Trophoblast cell (in vitro differentiated cells and primary cell): ENCODE measurements at regions not wholly inside any gene's neighbourhood (a gene's known extent, or its start where the extent isn't known, plus 50 kb on each side); places are given as distances from the start of the nearest gene placed in this dataset.
"Not testable (repeated sequence)": the region's sequence is repeated elsewhere in the genome, so short reads cannot be mapped to it uniquely, and the experiment has no call there.

Experiments
- DNase-seq, 2 donors: peaks; one replicate each; pipeline ENCODE4 v3.0.0-alpha.2; 2016
- H2AFZ ChIP-seq: 2 replicates; pipeline ENCODE4 v1.6.1; 2013; ENCODE audit warnings: low read length, moderate library complexity, mild to moderate bottlenecking; ENCODE audit not compliant: insufficient read depth, poor library complexity
- H2AK5ac ChIP-seq: 2 replicates; pipeline ENCODE4 v1.6.1; 2013; ENCODE audit warnings: mild to moderate bottlenecking, low read length
- H2BK120ac ChIP-seq: 2 replicates; pipeline ENCODE4 v1.6.1; 2013; ENCODE audit warnings: low read length, mild to moderate bottlenecking, moderate library complexity; ENCODE audit not compliant: insufficient read depth, poor library complexity
- H2BK12ac ChIP-seq: 2 replicates; pipeline ENCODE4 v1.6.1; 2013; ENCODE audit warnings: mild to moderate bottlenecking, low read length, moderate library complexity
- H2BK5ac ChIP-seq: 2 replicates; pipeline ENCODE4 v1.6.1; 2013; ENCODE audit warnings: low read length, low read depth, moderate library complexity, mild to moderate bottlenecking; ENCODE audit not compliant: poor library complexity
- H3K14ac ChIP-seq: 2 replicates; pipeline ENCODE4 v1.6.1; 2013; ENCODE audit warnings: mild to moderate bottlenecking, low read length
- H3K18ac ChIP-seq: 2 replicates; pipeline ENCODE4 v1.6.1; 2013; ENCODE audit warnings: mild to moderate bottlenecking, low read length
- H3K23ac ChIP-seq: 2 replicates; pipeline ENCODE4 v1.6.1; 2013; ENCODE audit warnings: low read length
- H3K27ac ChIP-seq: 2 replicates; pipeline ENCODE4 v1.5.1; 2013; ENCODE audit warnings: low read depth, mild to moderate bottlenecking, inconsistent platforms, low read length, moderate library complexity
- H3K27me3 ChIP-seq: 2 replicates; pipeline ENCODE4 v1.6.1; 2013; ENCODE audit warnings: inconsistent platforms, mild to moderate bottlenecking, low read length, moderate library complexity; ENCODE audit not compliant: insufficient read depth
- H3K36me3 ChIP-seq, 2 experiments: 1 replicate in 1 of 2; 2 replicates in 1 of 2; pipeline ENCODE4 v1.6.1; 2013; ENCODE audit warnings: low read length in 2 of 2, mild to moderate bottlenecking in 2 of 2, moderate library complexity in 1 of 2; ENCODE audit not compliant: insufficient read depth in 2 of 2, control insufficient read depth in 1 of 2
- H3K4ac ChIP-seq: 2 replicates; pipeline ENCODE4 v1.6.1; 2013; ENCODE audit warnings: low read depth, mild to moderate bottlenecking, low read length, moderate library complexity
- H3K4me1 ChIP-seq, 2 experiments: 1 replicate in 1 of 2; 2 replicates in 1 of 2; pipeline ENCODE4 v1.6.1; 2013; ENCODE audit warnings: low read length in 2 of 2, mild to moderate bottlenecking in 2 of 2, moderate library complexity in 1 of 2; ENCODE audit not compliant: insufficient read depth in 2 of 2, control insufficient read depth in 1 of 2
- H3K4me2 ChIP-seq: 2 replicates; pipeline ENCODE4 v1.6.1; 2013; ENCODE audit warnings: inconsistent platforms, mild to moderate bottlenecking, low read length, moderate library complexity
- H3K4me3 ChIP-seq: 2 replicates; pipeline ENCODE4 v1.5.1; 2013; ENCODE audit warnings: mild to moderate bottlenecking, low read depth, low read length, inconsistent platforms
- H3K79me1 ChIP-seq: one replicate; pipeline ENCODE4 v1.6.1; 2013; ENCODE audit warnings: low read length
- H3K79me2 ChIP-seq: 2 replicates; pipeline ENCODE4 v1.6.1; 2013; ENCODE audit warnings: low read length, mild to moderate bottlenecking; ENCODE audit not compliant: control insufficient read depth, insufficient read depth, poor library complexity
- H3K9ac ChIP-seq: 2 replicates; pipeline ENCODE4 v1.6.1; 2013; ENCODE audit warnings: mild to moderate bottlenecking, low read length
- H3K9me3 ChIP-seq: 2 replicates; pipeline ENCODE4 v1.6.1; 2013; ENCODE audit warnings: low read depth, mild to moderate bottlenecking, control low read depth, inconsistent platforms, low read length; ENCODE audit not compliant: insufficient read depth
- H4K12ac ChIP-seq: 2 replicates; pipeline ENCODE4 v1.6.1; 2013; ENCODE audit warnings: low read depth, mild to moderate bottlenecking, low read length, moderate library complexity
- H4K8ac ChIP-seq: 2 replicates; pipeline ENCODE4 v1.6.1; 2013; ENCODE audit warnings: low read depth, mild to moderate bottlenecking, low read length, moderate library complexity
- H4K91ac ChIP-seq: one replicate; pipeline ENCODE4 v1.6.1; 2013; ENCODE audit warnings: low read depth, mild to moderate bottlenecking, low read length, moderate library complexity
- WGBS: extraction: QIAGEN DNeasy Blood & Tissue Kit; methylation state at CpG from one replicate; pipeline ENCODE4 v1.1.7; 2013; ENCODE audit warnings: missing lambda C conversion rate; ENCODE audit not compliant: insufficient read length, insufficient coverage; ENCODE audit errors: extremely low coverage; 5-methylcytosine and 5-hydroxymethylcytosine counted together

- Histone ChIP-seq H3K27ac (no peak overlapping the region), H3K23ac (no peak overlapping the region), H3K36me3 (no peaks in the 10 kb centered on the region), H2AFZ (no peak overlapping the region), H2BK120ac (no peak overlapping the region), H4K8ac (no peak overlapping the region), H3K4me2 (no peak overlapping the region), H3K79me2 (no peaks in the 10 kb centered on the region), H3K79me1 (no peaks in the 10 kb centered on the region), H3K9me3 (no peaks in the 10 kb centered on the region), H2AK5ac (no peak overlapping the region), H3K4me3 (no peak overlapping the region), H3K18ac (no peak overlapping the region), H3K4me1 (no peaks in the 10 kb centered on the region), H3K9ac (no peak overlapping the region), H2BK12ac (no peak overlapping the region), H3K4ac (no peak overlapping the region), H3K14ac (no peak overlapping the region), H4K12ac (no peak overlapping the region), H2BK5ac (no peak overlapping the region), H4K91ac (no peak overlapping the region), H3K27me3 (no peaks in the 10 kb centered on the region)
- no peak for DNase-seq
Measured at GRCh38 chr10:111319866-111320265, 243.0 kb downstream of the ADRA2A start.

GRCh38 chr10:111323389-111323966 lies 246.6 kb downstream of the ADRA2A start:
- Histone ChIP-seq H2AFZ (no peak overlapping the region), H2BK12ac (no peak overlapping the region)
- no CpG with 5 or more reads among the region's 3 CpGs for WGBS

GRCh38 chr10:111332174-111332573 lies 255.3 kb downstream of the ADRA2A start:
- not testable (repeated sequence) for H2BK5ac ChIP-seq, H3K4me1 ChIP-seq, H3K18ac ChIP-seq, H4K8ac ChIP-seq, H2BK12ac ChIP-seq, H4K91ac ChIP-seq, H3K23ac ChIP-seq, H3K4ac ChIP-seq, H3K27me3 ChIP-seq, H3K4me3 ChIP-seq, H3K36me3 ChIP-seq, H4K12ac ChIP-seq, H2AK5ac ChIP-seq, DNase-seq, H2AFZ ChIP-seq, H3K9ac ChIP-seq, H3K4me2 ChIP-seq, H3K14ac ChIP-seq, H2BK120ac ChIP-seq, H3K9me3 ChIP-seq, H3K27ac ChIP-seq, H3K79me2 ChIP-seq, H3K79me1 ChIP-seq
- no CpG with 5 or more reads among the region's 1 CpG for WGBS

More at GRCh38 chr10:111323389-111323966, 246.6 kb downstream of the ADRA2A start:
- Histone ChIP-seq H2BK5ac (no peak overlapping the region), H3K4me3 (no peak overlapping the region), H3K36me3 (no peaks in the 10 kb centered on the region), H2AK5ac (no peak overlapping the region), H3K14ac (no peak overlapping the region), H3K9ac (no peak overlapping the region), H3K27ac (no peak overlapping the region), H2BK120ac (no peak overlapping the region), H3K79me2 (no peaks in the 10 kb centered on the region), H3K9me3 (no peaks in the 10 kb centered on the region), H3K4me2 (no peak overlapping the region), H3K79me1 (no peaks in the 10 kb centered on the region), H3K18ac (no peak overlapping the region), H4K91ac (no peak overlapping the region), H4K8ac (no peak overlapping the region), H3K4ac (no peak overlapping the region), H3K4me1 (no peaks in the 10 kb centered on the region), H4K12ac (no peak overlapping the region), H3K27me3 (no peaks in the 10 kb centered on the region), H3K23ac (no peak overlapping the region)
- peak in 1 of 2 donors; percentile 16 for DNase-seq

- Histone ChIP-seq H4K8ac (no peak overlapping the region), H4K12ac (no peak overlapping the region), H3K9me3 (peaks cover 5% of the 10 kb centered on the region), H3K79me1 (no peaks in the 10 kb centered on the region), H3K4ac (no peak overlapping the region), H3K18ac (no peak overlapping the region), H3K4me3 (no peak overlapping the region), H3K14ac (no peak overlapping the region), H3K79me2 (no peaks in the 10 kb centered on the region), H4K91ac (no peak overlapping the region), H3K4me1 (no peaks in the 10 kb centered on the region), H3K27me3 (no peaks in the 10 kb centered on the region), H3K9ac (no peak overlapping the region), H3K23ac (no peak overlapping the region), H2BK120ac (no peak overlapping the region), H3K4me2 (no peak overlapping the region), H2AK5ac (no peak overlapping the region), H2AFZ (no peak overlapping the region), H3K36me3 (no peaks in the 10 kb centered on the region), H2BK5ac (no peak overlapping the region), H2BK12ac (no peak overlapping the region), H3K27ac (no peak overlapping the region)
- no CpG with 5 or more reads among the region's 2 CpGs for WGBS
- no peak for DNase-seq
Measured at GRCh38 chr10:111335826-111336225, 259.0 kb downstream of the ADRA2A start.
